HG02970 (cell line): ENCODE measurements at regions not wholly inside any gene's neighbourhood (a gene's known extent, or its start where the extent isn't known, plus 50 kb on each side); places are given as distances from the start of the nearest gene placed in this dataset.

Experiments
- ATAC-seq: cut with Tn5 transposase; IDR thresholded peaks from one replicate; pipeline ENCODE4 v1.9.1; 2021; ENCODE audit warnings: mild to moderate bottlenecking, moderate library complexity, moderate number of reproducible peaks; ENCODE audit not compliant: unreplicated experiment, low FRiP score

DNA sequence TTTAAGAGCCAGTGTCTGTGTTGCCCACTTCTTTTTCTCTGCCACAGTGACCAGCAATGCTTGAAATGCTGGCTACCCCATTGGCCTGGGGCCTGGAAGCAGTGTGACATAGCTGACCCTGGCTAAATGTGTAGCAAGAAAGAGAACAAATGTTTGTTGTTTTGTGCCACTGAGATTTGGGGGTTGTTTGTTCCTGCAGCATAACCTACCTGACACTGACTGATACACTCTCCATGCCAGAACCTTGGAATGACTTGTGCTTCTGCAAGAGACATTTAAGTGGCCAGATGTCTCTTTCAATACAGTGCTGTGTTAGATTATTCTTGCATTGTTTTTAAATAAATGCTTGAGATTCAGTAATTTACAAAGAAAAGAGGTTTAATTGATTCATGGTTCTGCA is 411.5 kb downstream of the TYW1 start:
- ATAC-seq: no peak

DNA sequence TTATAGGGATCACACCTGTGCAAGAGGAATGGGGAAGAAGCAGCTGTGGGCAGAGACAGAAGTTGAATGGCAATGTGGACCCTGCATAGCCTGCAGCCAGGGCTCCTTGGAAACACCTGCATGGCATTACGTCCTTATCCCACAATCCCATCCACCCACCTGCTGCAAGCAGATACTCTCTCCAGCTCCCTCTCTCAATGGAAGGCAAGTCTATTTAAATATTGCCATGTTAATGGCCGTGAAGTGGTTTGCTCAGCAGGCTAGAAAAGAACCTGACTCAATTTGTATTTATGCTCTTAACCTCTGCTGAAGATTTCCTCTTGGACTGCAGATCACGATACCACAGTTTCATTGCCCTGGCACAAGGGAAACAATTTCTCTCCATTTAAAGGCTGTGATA is 417.0 kb downstream of the TYW1 start:
- no peak for ATAC-seq

DNA sequence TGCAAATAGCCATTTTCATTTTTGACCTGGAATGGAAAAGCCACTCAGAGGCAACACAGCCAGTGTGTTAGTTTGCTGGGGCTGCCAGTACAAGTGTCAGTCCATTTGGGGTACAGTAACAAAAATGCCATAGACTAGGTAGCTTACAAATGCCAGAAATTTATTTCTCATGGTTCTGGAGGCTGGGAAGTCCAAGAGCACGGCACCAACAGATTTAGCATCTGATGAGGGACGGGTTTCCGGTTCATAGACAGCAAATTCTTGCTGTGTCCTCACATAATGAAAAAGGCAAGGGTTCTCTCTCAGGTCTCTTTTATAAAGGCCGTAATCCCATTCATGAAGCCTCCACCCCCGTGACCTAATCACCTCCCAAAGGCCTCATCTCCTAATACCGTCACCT is 418.2 kb downstream of the TYW1 start:
- no peak for ATAC-seq

DNA sequence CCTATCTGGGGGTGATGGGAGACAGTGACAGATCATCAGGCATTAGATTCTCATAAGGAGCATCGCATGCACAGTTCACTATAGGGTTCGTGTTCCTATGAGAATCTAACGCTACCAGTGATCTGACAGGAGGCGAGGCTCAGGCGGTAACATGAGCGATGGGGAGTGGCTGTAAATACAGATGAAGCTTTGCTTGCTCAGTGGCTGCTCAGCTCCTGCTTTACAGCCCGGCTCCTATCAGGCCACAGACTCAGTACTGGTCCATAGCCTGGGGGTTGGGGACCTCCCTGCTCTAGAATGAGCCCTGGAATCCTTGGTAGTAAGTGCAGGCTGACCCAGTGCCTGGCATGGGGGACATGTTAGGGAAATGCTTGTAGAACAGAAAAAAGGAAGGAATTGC is 426.0 kb downstream of the TYW1 start:
- ATAC-seq: no peak

DNA sequence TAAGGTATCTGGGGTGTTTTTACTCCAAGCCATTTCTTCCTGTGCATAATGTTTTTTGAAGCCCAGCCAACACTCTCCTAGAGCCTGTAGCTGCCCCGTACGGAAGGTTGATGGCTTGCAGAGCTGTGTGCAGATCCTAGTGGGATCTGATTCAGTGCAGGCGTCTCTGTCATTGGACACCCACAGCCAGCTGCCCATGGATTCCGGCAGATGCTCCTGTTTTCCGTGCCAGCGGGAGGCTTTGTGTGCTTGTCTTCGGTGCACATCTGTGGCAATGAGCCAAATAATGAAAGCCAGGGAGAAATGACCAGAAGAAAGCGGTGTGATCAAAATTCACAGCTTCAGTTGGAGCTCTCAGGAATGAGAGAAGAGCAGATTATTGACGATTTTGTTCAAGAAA is 426.4 kb downstream of the TYW1 start:
- ATAC-seq: no peak

DNA sequence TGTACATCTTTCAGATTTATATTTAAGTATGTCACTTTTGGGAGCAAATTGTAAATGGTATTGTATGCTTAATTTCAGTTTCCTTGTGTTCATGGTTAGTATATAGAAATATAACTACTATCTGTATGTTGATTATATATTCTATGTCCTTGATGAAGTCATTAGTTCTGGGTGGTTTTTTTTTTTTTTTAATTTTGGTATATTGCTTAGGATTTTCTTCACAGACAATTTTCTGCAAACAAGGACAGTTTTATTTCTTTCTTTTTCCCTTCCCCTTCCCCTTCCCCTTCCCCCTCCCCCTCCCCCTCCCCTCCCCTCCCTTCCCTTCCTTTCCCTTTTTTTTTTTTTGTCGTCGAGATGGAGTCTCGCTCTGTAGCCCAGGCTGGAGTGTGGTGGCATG is 430.0 kb downstream of the TYW1 start:
- no peak for ATAC-seq

DNA sequence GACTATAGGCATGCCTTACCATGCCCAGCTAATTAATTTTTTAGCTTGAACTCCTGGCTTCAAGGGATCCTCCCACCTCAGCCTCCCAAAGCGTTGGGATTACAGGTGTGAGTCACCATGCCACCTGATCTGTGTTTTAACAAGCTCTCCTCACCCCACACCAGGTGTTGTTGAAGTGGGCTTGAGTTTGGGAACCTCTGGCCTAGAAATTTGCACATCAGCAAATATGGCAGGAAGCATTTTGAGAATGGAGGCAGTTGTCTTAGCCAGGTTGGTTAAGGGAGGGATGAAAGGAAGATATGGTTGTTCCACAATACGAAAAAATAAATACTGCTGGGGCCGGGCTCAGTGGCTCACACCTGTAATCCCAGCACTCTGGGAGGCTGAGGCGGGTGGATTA is 433.1 kb downstream of the TYW1 start:
- no peak for ATAC-seq

DNA sequence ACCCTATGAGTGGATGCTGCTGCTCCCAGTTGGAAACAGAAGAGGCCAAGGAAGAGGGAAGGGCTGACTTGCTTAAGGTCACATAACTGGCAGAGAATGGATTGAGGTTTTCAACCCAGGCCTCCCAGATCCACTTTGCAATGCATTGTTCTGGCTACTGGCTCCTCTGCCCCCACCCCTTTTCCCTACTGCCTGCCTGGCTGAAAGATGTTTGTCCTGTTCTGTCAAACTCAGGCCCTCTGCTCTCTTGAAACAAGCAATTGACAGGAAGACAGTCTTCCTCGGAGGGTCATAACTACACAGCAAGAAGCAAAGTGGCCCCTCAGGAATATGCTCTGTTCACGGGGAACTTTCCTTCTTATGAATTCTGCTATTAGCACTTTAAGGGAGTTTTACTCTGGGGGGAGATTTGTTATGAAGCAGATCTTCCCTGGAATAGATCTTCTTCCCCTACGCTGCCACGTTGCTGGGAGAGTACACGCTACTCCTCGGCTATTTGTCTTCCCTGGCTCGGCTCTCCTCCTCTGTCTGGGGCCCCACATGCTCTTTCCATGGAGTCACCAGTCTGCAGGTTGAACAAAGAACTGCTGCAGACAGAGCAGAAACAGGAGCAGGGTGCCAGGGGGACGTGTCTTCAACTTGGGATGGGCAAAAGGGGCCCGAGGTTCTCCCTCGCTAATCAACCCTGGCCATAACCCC is 436.1 kb downstream of the TYW1 start:
- ATAC-seq: no peak

DNA sequence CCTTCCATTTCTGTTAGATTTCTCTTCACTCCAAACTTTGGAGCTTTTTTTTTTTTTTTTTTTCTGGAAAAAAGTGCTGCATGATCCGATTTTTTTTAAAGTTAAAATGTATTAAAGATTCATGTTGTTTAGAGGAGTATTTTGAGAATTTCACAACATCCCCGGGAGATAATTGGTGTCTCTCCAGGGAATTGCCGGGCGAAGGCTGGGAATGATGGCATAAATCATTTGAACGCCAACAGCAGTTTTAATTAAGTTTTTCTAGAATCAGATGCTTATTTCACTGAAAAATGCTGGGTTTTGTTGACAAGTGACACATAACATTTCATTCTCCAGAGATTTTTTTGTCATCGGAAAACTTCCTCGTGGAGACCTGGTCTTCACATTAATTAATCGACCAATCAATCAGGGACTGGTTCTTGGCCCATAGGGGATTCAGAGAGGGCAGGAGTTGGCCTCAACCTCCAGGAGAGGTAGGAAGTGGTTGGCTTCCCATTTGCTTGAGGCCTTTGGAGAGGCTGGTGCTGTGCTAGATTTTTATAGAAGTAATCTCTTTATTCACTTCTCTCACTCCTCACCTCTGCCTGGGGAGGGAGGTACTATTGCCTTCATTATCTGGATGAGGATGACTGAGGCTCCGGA is 439.4 kb downstream of the TYW1 start:
- no peak for ATAC-seq

DNA sequence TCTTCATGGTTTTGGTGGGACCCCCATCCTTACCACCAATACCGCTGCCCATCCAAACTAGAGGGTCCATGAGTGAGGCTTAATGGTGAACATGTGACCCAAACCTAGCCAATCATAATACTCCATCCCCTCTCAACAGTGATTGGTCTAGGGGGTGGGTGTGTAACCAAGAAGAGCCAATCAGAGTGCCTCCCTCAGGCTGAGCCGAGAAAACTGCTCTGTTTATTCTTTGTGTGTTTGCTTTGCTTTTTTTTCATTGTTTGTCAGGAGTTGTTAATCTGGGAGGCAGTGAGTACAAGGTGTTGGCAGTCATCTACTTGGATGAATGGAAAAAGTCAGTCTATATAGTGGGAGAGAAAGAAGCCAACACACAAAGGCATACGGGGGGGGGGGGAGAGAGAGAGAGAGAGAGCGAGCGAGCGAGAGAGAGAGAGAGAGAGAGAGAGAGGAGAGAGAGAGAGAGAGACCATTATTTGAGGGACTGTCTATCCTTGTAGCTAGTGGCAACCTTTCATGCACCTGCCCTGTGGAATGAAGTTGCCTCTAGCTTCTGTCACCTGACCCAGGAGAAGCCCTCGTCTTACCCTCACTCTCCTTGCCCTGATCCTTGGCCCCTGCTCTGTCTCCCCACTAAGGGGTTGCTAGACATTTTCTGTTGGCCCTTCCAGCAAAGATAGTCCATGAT is 441.7 kb downstream of the TYW1 start:
- ATAC-seq: no peak

DNA sequence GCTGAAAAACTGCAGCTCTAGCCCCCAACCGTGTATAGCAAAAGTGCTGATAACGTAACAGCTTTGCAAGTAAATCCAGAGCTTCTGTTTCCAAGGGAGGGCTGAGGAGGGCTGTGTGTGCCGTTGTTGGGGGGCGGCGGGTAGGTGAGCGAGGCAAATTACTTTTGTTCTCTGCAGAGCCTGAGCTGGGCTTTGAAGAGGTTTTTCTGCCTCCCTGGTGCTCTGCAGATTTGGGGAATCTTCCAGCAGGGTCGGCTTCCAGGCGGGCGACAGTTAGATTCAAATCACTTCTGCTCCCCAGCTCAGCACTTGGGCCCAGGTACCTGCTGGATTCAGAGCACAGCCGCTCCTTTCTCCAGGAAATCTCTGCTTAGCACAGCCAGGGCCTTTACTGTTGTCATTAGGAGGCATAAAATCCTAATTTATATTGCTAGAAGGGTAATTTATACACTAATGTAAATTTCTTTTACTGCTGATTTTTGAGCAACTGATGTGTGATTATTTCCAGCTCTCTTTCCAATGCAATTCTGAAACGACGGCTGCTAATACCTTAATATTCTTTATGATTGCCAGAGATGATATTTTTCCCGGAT is 442.4 kb downstream of the TYW1 start:
- ATAC-seq: no peak

DNA sequence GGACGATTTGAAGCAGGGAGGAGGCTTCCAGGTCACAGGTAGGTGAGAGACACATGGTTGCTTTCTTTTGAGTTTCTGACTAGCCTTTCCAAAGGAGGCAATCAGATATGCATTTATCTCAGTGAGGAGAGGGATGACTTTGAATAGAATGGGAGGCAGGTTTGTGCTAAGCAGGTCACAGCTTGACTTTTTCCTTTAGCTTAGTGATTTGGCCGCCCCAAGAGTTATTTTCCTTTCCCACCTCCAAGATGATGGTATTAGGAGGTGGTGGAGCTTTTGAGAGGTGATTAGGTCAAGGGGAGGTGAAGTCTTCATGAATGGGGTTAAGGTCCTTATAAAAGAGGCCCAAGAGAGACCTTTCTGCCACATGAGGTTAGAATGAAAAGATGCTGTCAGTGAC is 443.7 kb downstream of the TYW1 start:
- ATAC-seq: no peak

DNA sequence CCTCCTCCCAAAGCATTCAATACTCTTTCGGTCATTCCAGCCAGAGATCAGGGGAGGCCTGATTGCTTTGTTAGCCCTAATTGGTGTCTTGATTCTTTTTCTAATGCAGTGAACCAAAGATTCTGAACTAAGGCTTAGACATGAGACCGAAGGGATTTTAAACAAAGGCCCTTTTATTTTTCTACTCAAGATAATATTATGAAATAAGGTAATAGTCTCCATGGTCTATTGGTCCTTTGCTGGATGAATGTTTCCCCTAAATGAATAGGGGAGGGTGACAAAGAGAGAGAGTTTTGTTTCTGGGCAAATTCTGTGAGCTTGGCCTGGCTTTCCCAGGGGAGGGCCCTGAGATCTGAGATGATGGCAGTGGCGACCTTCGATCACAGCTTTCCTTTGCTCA is 449.1 kb downstream of the TYW1 start:
- ATAC-seq: no peak

DNA sequence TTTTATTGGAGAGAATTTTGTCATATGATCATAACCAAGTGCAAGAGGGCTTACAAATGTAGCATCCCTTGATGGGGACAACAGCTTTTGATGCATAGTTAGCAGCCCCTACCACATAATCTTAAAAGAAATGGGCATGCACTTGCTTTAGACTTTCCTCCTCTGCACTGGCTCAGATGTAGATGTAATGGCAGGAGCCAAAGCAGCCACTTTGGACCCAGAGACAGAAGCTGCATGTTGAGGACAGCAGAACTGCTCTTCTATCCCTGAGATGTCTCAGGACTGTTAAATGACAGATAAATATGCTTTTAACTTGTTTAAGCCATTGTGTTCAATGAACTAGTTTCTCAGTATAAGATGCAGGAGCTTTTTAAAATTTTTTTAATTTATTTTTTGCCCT is 450.7 kb downstream of the TYW1 start:
- no peak for ATAC-seq

DNA sequence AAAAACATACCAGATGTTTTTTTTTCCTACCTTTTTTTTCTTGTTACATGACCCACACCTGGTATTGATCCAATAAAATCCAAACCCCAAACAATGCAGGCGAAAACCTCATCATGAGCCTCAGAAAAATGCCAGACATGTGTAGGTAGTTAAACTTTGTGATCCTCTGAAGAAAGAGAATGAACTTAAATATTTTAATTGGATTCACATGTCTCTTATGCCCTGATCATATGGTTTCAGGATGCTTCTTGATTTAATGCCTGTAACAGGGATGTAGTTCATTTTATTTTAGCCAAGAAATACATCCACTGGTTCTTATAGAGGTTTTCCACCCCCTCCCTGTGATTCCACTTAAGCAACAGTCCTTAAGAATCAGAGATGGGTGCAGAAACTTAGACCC is 451.6 kb downstream of the TYW1 start:
- ATAC-seq: no peak

DNA sequence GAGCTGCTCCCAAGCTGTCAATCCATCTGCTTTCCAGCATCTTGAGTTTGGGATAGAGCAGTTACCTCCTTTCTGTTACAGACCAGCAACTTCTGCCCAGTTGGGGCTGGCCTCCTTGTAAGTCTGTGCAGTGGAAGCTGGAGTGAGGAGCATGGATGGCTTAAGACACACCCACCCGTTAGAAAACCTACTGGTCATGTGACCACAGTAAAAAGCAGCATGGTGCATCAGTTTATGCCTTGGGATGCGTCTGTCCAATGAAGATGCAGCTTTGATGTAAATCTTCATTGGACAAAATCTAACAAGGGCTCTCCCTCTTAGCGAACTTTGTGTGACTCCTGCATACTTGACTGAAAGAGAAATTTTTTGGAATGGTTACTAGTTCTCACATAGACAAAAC is 453.5 kb downstream of the TYW1 start:
- ATAC-seq: no peak

DNA sequence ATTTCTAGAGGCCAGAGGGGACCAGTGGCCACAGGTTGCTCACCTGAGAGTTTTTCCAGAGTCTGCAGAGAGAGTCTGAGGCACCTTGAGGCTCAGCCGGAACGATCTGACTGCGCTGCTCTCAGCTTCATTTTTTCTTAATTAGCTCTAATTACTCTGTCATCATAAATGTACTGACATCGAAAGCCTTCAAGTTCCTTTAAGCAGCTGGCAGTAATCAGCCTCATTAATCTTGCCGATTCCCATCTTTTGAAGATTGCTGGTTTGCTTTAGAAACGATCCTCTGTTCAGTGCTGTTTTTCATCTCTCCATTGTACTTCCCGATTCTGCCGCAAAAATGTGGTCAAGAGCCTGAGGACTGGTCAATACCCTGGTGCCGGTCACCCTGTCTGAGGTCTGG is 454.7 kb downstream of the TYW1 start:
- ATAC-seq: no peak

DNA sequence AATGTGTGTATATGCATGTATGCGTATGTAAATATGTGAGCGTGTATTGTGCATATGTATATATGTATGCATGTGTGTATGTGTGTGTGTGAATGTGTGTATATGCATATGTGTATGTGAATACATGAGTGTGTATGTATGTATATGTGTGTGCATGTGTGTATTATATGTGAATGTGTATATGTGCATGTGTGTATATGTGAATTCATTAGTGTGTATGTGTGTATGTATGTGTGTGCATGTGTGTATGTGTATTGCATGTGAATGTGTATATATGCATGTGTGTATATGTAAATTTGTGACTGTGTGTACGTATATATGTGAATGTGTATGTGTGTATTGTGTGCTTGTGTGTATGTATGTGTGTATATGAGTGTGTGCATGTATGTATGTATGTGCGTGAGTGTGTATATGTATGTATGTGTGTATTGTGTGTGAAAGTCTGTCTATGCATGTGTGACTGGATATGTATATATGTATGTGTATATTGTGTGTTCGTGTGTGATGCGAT is 455.9 kb downstream of the TYW1 start:
- ATAC-seq: no peak

DNA sequence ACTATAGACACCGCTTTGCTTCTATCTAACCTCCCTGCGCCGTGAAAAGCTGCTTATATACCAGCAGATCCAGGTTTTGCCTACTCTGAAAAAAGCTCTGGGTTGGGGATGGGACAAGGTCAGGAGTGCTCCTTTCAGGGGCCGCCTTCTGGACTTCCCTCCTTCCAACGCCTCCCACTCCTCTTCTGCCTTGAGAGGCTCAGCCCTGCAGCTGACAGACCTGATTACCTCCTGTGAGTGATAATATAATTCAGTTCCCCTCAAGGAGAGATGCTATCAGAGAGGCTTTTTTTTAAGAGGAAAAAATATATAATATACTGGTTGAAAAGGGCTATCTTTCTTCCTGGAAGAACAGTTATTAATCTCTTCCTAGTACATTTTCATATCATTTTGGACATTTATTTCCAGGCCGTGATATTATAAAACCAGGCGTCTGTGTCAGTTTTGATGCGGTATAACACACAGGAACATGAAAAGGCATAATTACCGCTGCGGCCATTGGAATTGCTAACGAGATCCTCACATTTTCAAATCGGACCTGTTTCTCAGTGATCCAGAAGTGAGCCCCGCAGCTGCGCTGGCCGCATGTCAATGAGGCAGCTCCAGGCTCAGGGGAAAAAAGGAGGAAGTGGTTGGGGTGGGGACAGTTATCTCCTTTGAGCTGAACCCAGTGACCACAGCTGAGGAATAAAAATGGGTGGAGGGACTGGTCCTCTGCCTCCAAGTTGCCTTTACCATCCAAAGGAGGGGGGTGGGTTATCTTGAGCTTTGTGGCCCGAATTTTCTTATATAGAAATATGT is 457.1 kb downstream of the TYW1 start:
- ATAC-seq: no peak

DNA sequence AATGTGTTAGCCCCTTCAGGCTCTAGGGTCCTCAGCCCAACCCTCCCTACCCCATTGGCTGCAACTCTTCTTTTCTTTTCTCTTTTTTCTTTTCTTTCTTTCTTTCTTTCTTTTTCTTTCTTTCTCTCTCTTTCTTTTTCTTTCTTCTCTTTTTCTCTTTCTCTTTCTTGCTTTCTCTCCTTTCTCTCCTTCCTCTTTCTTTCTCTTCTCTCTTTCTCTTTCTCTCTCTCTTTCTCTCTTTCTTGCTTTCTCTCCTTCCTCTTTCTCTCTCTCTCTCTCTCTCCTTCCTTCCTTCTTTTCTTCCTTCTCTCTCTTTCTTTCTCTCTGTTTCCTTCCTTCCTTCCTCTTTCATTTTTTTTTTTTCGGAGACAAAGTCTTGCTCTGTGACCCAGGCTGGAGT is 458.9 kb downstream of the TYW1 start:
- no peak for ATAC-seq

DNA sequence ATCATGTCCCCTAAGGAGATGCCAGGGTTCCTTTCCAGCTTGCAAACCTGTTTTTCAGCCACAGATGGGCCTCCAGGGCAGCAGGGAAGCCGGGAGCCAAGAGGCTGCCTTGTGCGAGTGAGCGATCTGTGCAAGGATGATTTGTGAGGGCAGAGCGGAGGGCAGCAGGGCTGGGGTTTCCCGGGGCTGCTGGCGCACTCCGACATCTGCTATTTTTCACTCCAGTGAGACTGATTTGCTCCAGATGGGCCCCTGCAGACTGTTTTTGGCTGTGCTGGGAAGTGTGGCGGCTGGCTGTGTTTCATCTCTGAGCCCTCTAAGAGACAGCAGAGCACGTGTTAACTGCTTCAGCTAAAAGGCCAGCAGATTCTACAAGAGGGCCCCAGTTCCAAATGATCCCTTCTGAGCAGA is 466.2 kb downstream of the TYW1 start:
- ATAC-seq: no peak
